Effector CD8-positive, alpha-beta T cell (primary cell): ENCODE measurements at regions not wholly inside any gene's neighbourhood (a gene's known extent, or its start where the extent isn't known, plus 50 kb on each side); places are given as distances from the start of the nearest gene placed in this dataset.

Experiments used
- DNase-seq: peaks from one replicate; lab custom pipeline; 2025; lab: John Stamatoyannopoulos, UW

DNA sequence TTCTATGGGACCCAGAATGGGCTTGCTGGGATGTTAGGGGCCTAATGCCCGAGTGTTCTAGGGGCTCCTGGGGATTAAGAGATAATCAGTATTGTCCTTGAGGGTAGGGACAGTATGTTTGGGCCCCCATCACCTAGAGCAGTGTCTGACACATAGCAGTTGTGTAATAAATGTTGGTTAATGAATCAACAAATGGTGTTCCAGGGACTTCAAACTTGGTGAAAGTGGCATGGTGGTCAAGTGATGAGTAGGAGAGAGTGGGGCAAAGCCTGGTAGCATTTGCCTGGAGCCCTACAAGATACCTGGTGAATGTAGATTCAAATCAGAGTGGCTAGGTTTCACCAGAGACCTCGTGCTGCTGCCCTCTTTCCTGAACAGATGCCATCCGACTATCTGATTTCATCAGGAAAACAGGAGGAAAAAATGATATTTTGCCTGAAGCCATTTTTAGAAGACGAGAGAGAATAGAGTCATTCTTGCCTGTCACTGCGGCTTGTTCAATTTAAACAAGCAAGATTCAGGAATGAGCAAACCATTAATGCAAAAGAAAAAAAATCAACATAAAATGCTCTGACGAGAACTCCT, 117.3 kb downstream of the RPL22L1 start:
- no peak for DNase-seq

DNA sequence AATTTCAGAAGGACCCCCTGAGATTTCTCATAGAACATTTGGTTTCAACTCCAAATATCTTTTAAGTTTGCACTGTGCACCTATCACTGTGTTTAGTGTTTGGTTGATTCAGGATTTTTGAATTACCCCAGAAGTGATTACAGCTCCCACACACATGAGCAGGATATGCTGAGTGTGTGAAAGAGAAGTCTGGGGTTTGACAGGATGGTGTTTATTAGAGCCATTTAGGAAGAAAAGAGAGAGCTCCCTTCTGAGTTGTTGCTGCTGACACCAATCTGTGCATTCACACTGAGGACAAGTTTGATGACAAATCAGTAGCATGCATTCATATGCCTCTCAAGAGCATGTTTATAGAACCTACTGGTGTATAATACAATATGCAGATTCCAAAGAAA, 118.1 kb downstream of the RPL22L1 start:
- no peak for DNase-seq

DNA sequence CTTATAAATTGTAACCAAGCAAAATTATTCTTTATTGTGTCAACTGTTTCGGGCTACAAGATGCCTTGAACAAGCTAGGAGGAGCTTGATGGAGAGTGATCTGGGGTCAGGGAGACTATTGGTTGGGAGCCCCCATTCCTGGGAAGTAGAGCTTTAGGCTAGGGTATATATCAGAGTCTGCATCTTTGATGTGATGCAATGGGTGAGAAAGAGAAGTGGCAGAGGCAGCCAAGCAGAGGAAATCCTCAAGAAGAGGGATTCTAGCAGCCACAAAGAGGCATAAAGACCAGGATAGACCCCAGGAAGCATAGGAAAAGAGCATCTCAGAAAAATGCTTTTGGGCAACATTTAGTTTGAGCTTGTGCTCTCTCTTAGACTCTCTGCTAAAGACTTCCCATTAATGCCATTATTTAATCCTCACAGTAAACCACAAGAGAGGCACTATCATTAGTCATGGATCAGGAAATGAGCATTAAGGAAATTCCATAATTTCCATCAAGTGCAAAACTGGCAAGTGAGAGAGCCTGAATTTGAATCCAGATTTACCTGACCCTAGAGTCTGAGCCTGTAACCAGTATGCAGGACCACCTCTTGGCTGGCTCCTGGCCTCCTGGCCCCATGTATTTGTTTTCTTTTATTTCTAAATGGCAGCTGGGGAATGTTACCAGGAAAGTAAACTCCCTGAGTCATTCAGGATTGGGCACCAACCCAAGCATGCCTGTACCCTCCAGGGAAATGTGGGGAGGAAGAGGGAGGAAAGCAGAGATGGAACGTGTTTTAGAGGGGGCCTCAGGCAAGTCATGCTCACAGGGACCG, 118.7 kb downstream of the RPL22L1 start:
- no peak for DNase-seq

DNA sequence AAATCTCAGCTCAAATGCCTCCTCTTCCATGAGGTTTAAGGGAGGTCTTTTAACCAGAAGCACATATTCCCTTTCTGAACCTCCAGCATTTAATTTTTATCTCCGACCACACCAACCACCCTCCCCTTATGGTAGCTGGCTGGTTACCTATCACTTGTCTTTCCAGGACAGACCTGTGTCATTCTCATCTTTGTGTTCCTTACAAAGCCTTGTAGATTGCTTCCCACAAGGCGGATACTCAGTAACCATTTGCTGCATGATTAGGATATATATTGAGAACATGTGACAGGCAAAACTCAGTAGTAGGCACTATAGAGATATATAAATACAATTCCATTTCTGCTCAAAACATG, 119.5 kb downstream of the RPL22L1 start:
- no peak for DNase-seq

DNA sequence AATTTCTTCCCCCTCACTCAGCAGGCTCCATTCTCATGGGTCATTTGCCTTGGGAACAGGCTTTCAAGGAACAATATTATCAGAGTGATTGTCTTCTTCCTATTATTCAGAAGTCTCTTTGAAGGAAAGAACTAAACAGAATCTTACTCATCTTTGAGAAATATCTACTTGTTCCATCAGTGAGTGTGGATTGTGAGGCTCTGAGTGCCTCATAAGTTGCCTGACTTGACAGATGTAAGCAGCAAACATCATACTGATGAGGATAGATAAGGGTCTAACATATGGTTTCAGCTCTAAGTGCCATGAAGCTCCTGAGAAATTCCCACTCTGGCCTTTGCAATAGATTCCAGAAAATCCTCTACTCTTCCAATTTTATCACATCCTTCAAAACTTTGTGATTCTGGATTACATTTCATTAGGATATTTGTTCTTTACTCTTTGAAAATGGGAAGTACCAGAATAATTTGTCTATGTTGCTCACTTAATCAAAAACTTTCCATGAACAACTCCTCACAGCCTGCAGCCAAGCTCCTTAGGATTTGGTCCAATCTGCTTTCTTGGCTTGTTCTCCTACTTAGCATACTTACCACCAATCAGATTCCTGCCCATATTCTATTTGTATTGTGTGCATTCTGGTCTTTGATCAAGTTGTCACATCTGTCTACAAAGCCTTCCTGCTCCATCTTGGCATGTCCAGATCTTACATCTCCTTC, 120.1 kb downstream of the RPL22L1 start:
- DNase-seq = no peak

DNA sequence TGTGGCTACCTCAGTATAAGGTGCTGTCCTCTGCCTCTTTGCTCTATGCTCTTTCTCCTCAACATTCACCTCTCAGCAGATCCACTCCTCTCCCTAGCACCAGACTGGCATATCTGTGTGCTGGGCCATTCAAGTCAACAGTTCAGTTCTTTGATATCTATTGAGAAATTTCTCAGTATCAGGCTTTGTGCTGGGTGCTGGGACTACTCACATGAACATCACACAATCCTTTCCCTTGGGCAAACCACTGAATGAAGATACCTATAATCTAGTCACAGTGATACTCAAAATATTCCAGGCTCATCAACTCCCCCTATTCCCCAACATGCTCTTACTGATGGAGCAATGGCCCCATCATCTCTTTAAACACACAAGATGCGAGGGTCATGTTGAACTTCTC, 120.8 kb downstream of the RPL22L1 start:
- no peak for DNase-seq

DNA sequence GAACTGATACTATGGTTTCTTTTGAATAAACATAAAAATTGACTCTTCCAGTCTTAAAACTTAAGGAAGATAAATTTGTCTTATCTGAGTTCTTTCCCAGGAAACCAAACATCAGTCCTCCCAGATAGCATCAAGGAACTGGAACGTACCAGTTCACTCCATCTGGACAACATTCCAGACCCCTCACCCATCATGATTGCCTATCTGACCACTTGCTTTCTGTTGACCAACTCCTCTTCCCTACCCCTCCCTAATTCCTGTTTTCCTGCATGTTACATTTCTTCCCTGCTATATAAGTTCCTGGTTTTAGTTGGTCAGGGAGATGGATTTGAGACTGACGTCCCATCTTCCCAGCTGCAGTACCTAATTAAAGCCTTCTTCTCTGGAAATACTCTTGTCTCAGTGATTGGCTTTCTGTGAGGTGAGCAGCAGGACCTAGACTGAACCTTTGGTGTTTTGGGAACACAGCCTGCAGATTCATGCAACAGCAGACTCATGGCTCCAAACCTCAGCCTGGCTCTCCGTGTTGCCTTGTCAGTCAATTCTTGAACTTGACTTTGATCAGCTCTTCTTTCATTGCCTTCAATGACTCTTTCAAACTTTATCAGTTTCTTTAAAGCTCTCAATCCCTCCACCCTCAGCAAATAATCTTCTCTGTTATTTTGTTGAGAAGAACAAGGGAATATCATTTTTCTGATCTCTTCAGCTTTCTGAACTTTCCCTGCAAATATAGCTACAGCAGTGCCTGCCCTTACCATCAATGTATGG, 123.6 kb downstream of the RPL22L1 start:
- no peak for DNase-seq

DNA sequence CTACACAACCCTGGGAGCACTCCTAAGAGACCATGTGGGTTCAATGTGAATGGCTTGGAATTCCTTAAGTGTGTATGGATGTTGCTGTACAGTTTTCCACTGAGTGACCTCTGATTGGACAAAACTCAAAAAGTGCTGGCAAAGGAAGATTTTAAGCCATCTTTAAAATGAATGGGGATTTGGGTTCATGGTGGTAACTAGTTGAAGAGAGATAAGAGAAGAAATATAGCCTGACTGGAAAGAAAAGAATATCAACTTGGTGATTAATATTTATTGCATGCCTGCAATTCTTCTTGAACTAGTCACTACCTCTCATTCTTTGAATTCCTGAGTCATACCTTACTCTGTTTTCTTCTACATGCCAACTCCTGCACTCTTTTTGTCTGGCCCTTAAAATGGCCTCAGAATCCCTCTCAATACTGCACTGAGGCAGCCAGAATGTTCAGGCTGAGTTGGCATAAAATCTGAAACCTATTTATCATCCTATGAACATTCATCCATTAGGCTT, 124.7 kb downstream of the RPL22L1 start:
- no peak for DNase-seq

DNA sequence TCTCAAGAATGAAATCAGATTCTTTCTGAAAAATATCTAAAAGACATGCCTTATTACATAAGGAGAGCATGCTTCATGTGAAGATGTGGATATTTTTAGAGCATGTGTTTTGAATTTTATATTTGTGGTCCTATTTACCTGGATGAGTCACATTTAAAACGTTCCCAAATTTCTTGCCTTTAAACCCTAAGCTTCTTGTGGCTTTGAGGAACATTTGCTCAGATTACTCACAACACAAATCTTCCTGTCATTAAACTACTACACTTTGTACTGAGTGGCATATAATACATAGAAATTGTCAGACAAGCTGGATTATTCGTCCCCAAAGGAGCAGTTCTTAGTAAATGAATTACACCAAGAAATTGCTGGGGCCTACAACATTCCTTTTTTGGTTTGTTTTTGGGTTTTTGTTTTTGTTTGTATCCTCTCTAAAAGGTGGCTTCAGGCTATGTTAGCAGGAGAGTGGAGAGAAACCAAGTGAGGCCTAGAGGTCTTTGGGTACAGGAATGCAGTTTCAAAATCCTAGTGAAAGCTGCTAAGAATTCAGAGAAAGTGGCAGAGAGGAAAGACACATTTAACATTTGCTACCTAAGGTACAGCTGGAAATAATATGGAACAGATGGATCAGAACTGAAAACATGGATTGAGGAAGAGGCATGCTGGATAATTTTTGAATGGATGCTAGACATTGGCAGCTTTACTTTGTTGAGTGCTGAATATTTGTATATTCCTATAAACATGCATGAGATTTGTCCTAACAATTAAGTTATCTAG, 128.1 kb downstream of the RPL22L1 start:
- no peak for DNase-seq

DNA sequence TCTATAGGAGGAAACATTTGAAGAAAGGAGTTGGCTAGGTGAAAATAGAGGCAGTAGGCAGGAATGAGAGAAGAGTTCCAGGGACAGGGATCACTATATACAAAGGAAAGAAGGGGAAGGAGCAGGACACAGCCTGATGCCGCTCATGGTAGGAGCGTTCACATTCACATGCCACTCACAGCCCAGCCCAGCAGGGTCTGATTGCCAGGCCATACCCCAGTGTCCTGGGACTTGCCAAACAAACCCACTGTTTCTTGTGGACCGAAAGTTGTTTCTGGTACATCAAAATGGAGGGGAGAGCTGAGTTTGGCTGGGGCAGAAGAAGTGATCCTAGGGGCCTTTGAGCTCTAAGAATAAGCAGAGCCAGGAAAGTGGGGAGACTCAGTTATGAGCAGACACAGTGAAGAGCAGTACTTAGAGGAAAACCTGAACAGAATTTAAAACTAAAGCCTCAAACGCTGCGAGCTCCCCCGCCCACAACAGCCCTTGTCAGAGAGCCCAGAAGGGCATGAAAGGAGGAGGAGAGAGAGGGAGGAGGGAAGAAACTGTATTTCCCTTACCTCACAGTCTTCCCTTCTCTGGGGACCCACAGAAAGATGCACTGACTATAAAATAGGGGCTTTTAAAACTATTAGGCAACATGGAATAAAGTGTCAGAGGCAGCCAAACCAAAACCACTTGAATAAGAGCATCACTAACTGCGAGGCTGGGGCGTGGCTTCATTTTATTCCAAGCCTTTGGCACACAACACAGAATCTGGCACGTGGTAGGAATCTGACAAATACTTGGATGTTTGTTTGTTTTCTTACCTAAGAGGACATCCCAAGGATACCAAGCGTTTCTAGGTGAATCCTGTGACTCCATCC, 129.0 kb downstream of the RPL22L1 start:
- no peak for DNase-seq

DNA sequence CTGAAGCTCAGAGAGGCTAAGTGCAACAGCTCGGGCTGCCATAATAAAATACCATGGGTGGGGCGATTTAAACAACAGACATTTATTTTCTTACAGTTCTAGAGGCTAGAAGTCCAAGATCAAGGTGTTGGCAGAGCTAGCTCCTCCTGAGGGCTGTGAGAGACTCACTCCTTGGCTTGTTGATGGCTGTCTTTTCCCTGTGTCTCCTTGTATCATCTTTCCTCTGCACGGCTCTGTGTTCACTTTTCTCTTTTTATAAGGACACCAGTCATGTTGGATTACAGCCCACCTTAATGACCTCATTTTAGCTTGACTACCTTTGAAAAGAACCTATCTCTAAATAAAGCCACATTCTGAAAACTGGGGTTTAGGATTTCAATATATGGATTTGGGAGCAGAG, 129.7 kb downstream of the RPL22L1 start:
- DNase-seq = no peak

DNA sequence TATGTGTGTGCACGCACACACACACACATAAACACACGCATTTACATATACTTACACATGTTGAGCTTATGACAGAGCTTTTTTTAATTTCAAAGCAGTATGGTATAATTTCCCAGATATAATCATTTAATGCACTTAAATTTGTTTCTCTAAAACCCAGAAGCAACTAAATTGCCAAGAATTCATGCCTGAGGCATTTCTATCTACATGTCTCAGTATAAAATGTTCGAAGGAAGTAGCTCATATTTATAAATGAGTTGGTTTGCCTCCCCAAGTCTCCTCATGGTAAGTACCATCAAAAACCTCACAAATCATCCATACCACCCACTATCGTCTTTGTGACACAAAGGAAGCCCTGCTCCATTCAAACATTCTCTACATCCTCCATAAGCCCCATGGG, 130.6 kb downstream of the RPL22L1 start:
- DNase-seq = no peak

DNA sequence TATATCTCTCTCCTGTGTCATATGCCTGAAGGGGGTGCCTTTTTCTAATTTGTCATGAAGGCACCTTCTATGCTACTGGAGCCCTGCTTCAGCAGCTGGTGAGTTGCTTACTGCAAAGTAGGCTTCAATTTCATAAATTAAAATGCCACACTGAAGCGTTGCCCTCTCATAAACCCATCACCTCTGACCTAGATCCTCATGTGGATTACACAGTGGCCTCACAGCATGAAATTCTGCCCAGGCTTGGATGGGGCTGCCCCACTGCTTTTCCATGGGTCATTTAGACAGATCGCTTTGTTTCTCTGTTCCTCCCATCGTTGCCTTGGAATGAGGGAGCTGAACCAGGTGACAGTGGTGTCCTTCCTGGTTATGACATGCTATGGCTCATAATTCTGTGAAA, 131.2 kb downstream of the RPL22L1 start:
- DNase-seq = no peak

DNA sequence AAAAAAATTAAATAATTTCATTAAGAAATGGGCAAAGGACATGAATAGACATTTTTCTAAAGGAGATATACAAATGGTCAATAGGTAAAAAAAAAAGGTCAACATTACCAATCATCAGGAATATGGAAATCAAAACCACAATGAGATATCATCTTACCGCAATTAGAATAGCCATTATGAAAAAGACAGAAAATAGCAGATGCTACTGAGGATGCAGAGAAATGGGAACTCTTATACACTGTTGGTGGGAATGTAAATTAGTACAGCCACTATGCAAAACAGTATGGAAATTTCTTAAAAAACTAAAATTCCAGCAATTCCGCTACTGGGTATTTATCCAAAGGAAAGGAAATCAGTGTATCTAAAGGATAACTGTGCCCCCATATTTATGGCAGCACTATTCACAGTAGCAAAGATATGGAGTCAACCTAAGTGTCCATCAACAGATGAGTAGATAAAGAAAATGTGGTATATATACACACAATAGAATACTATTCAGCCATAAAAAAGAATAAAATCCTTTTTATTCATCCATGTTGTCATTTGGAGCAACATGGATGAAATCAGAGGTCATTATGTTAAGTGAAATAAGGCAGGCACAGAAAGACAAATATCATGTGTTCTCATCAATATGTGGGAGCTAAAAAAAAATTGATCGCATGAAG, 132.4 kb downstream of the RPL22L1 start:
- DNase-seq = no peak

DNA sequence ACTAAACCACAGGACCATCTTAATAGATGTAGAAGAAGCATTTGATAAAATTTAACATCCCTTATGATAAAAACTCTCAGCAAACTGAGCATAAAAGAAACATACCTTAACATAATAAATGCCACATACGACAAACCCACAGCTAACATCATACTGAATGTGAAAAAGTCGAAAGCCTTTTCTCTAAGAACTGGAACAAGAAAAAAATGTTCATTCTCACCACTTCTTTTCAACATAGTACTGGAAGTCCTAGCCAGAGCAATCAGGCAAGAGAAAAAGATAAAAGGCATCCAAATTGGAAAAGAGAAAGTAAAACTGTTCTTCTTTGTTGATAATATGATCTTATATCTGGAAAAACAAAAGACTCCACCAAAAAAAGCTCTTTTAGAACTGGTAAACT, 134.2 kb downstream of the RPL22L1 start:
- DNase-seq = no peak

DNA sequence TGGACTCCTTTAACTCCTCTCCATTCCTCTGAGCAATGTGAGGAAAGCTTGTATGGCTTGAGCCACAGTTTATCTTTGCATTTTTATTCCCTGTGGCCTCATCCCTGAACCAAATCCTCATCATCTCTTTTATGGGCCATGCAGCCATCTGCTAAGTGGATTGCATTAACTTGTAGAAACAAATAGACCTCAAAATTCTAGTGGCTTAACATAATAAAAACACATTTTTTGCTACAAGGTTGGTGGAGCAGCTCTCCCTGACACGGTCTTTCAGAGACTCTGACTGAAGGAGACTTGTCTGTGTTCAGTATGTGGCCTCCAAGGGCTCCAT, 135.3 kb downstream of the RPL22L1 start:
- no peak for DNase-seq

DNA sequence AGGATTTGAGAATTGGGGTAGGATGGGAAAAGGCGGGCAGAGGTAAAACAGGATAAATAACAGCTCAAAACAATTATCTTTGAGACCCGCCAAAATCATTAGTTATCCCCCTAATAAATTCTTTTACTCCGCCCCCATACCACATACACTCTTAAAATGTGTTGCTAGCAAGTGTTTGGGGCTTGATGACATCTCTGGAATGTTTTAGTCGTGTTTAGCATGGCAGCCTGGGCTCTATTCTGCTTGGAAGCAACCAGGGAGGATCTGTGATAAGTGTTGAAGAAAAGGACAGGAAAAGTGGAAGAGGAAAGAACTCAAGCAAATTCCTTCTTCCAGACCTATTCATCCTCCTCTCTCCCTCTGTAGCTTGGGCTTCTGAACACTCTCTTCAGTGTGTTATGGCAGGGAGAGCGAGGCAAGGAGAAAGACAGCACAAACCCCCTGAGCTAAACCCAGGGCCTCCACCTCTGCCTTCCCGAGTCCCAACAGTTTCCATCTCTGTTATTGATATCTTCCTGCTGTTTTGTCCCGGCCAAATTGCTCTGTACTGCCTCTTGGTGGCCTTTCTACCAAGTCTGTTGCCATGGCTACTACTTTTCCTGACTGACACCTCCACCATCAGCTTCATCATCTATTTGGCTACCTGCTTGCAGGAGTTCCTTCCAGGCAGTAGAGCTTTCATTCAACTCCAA, 135.8 kb downstream of the RPL22L1 start:
- no peak for DNase-seq

DNA sequence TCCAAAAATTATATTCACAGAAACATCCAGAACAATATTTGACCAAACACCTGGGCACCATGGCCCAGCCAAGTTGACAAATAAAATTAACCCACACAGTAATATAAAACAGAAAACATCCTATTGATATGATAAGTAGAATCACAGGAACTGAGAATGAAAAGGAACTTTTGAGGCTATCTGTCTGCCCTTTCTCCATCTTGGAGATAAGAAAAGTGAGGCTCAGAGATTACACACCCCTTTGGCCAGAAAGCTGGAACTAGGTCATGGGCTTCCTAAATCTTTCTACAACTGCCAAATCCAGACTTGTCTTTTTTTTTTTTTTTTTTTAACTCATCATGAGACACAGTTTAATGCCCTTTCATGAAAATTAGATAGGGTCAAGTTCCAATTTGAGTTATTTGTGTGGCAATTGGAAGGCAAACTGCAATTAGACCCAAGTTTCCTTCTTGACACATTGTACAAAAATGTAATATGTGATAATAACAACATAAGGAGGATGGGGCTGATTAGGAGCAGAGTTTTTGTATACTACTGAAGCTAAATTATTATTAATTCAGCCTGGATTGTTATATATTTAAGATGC, 137.2 kb downstream of the RPL22L1 start:
- no peak for DNase-seq

DNA sequence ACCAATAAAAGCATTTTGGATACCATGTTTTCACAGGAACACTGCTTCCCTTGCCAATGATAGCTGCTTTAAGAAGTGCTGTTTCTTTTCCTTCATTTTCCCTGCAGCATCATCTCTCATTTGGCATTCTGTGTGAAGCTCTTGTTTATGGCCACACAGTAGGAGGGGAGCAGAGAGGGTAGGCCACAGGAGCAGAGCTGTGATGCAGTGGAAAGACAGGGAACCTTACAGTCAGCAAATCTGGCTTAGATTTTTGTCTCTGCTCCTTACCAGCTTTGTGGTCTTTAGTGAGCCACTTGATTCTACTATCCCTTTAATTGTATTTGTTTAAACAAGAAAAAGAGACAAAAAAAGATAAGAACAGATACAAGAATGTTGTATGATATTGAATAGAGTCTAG, 138.7 kb downstream of the RPL22L1 start:
- no peak for DNase-seq
